ENCODE measurements at regions not wholly inside any gene's neighbourhood (a gene's known extent, or its start where the extent isn't known, plus 50 kb on each side); places are given as distances from the start of the nearest gene placed in this dataset.

GRCh38 chr2:13334545-13334944, 617.8 kb downstream of the TRIB2 start:
- no peak for TF ChIP-seq CTCF (IDR thresholded peaks at IDR 0.05)
- TF ChIP-seq EP300 (IDR thresholded peaks at IDR 0.05) = no peak
- no peak for TF ChIP-seq POLR2A (IDR thresholded peaks at IDR 0.05)

All from tibial nerve (tissue), 4 donors.